Gastrocnemius medialis (tissue), 4 donors: ENCODE measurements at regions not wholly inside any gene's neighbourhood (a gene's known extent, or its start where the extent isn't known, plus 50 kb on each side); places are given as distances from the start of the nearest gene placed in this dataset.

Source experiments
- CTCF ChIP-seq, 5 experiments: fragments of 450-650 bp in 3 of 5; fragments of 200-600 bp in 2 of 5; sonication (generic) in 2 of 5; IDR thresholded peaks in 4 of 5; conservative IDR thresholded peaks in 1 of 5; 1 replicate in 4 of 5; 2 replicates in 1 of 5; pipeline ENCODE4 v1.5.1; 2016 to 2019; ENCODE audit warnings: antibody characterized with exemption in 5 of 5, mild to moderate bottlenecking in 3 of 5, moderate library complexity in 3 of 5
- POLR2A ChIP-seq, 2 donors: fragments of 450-650 bp; IDR thresholded peaks; one replicate each; pipeline ENCODE4 v1.6.1; 2017; ENCODE audit warnings: antibody characterized with exemption in 2 of 2, mild to moderate bottlenecking in 2 of 2, moderate library complexity in 2 of 2

- TF ChIP-seq CTCF (IDR thresholded peaks at IDR 0.05 in 4 of 5, conservative IDR thresholded peaks at IDR 0.05 in 1 of 5) (no peak), POLR2A (IDR thresholded peaks at IDR 0.05) (no peak)
Measured at GRCh38 chrX:87067795-87068369, 449.7 kb upstream of the KLHL4 start.
